ENCODE measurements at regions not wholly inside any gene's neighbourhood (a gene's known extent, or its start where the extent isn't known, plus 50 kb on each side); places are given as distances from the start of the nearest gene placed in this dataset.

- no peak overlapping the region for H3K9ac ChIP-seq (ENCODE audit: control insufficient read depth, insufficient read depth, low read length)
- H3K4me1 ChIP-seq (ENCODE audit: control insufficient read depth, insufficient read depth, low read length): peaks cover 7% of the 10 kb centered on the region
- no TSS peak for BruUV-seq (replicated peaks)
- no peaks in the 10 kb centered on the region; the same call in 2 of the 3 replicates for H3K9me3 ChIP-seq (replicated peaks; ENCODE audit: control insufficient read depth, insufficient read depth, low read length)
- POLR2A ChIA-PET: no interaction called here
- in situ Hi-C loops (cut with MboI) (no loop called here), intact Hi-C loops (cut with micrococcal nuclease; ENCODE audit: unreplicated experiment) (no loop called here)
- no peaks in the 10 kb centered on the region for H4K20me1 ChIP-seq (ENCODE audit: control insufficient read depth, insufficient read depth)
- SMC1A ChIA-PET (ENCODE audit: uncharacterized antibody, unreplicated experiment): interaction anchor here (0.9 to 2.5 kb wide), 9 partner anchors 11 to 81 kb away, joined by 3 to 30 read pairs (median 3); no protein-coding TSS in a partner anchor
- TF ChIP-seq CREB1 (IDR thresholded peaks at IDR 0.05; ENCODE audit: low read depth): peak; percentile 59; the same call in 1 of the 2 replicates
- TF ChIP-seq STAT3 (IDR thresholded peaks at IDR 0.05; ENCODE audit: low read depth, low read length): no peak
- no peak for TF ChIP-seq MEF2A (IDR thresholded peaks at IDR 0.05; ENCODE audit: insufficient read depth, low read depth, low read length)
- no peak for TF ChIP-seq RAD51 (IDR thresholded peaks at IDR 0.05)
- TF ChIP-seq NRF1 (conservative IDR thresholded peaks at IDR 0.05; ENCODE audit: low read depth, low read length): no peak
- no peak for TF ChIP-seq POLR2AphosphoS5 (IDR thresholded peaks at IDR 0.05; ENCODE audit: low read length)
- 0 out of 2 replicates have a peak, but pooled peaks have one; percentile 38 for TF ChIP-seq CREM (IDR thresholded peaks at IDR 0.05; ENCODE audit: low read depth)
- DNase-seq (ENCODE audit: low read depth, low spot score) (no peak), FAIRE-seq (no peak), ATAC-seq (0 out of 3 replicates have a peak, but pooled peaks have one; percentile 7)
- no peak overlapping the region for H2AFZ ChIP-seq (ENCODE audit: control insufficient read depth, low read depth, low read length)
- WGBS (ENCODE audit: insufficient coverage, insufficient replicate concordance, low lambda C conversion rate, missing lambda C conversion rate): 35% methylated on average over 5 of the region's 5 CpGs
- H3K36me3 ChIP-seq (ENCODE audit: control insufficient read depth in 2 of 2, insufficient read depth in 2 of 2, low read length in 1 of 2): no peaks in the 10 kb centered on the region; a peak in 1 of 4 replicates
- no peak overlapping the region for H3K4me3 ChIP-seq
- RAD21 ChIA-PET (ENCODE audit: unreplicated experiment): interaction anchor here (0.9 to 2.0 kb wide), 3 partner anchors 33 to 113 kb away, joined by 3 to 8 read pairs (median 3); no protein-coding TSS in a partner anchor
- H3K4me2 ChIP-seq (ENCODE audit: control insufficient read depth, insufficient read depth): no peak overlapping the region
- no peak overlapping the region for H3K27ac ChIP-seq (ENCODE audit: control insufficient read depth, insufficient read depth)
- CTCF ChIA-PET: interaction anchor here (0.8 to 2.3 kb wide), 5 partner anchors 12 to 82 kb away, joined by 3 to 17 read pairs (median 4); no protein-coding TSS in a partner anchor
- no peaks in the 10 kb centered on the region for H3K27me3 ChIP-seq (replicated peaks in 1 of 2; ENCODE audit: control insufficient read depth in 2 of 2, insufficient read depth in 2 of 2, low read length in 1 of 2)
- no peaks in the 10 kb centered on the region for H3K79me2 ChIP-seq (ENCODE audit: control insufficient read depth, insufficient read depth, low read length)
Observed at GRCh38 chrX:10078266-10078665, 78.5 kb upstream of the CLCN4 start.

- ATAC-seq (no peak), FAIRE-seq (no peak), DNase-seq (ENCODE audit: low read depth, low spot score) (no peak)
- Histone ChIP-seq H3K27me3 (replicated peaks in 1 of 2; ENCODE audit: control insufficient read depth in 2 of 2, insufficient read depth in 2 of 2, low read length in 1 of 2) (no peaks in the 10 kb centered on the region), H2AFZ (ENCODE audit: control insufficient read depth, low read depth, low read length) (no peak overlapping the region), H3K4me1 (ENCODE audit: control insufficient read depth, insufficient read depth, low read length) (peaks cover 13% of the 10 kb centered on the region), H3K4me3 (no peak overlapping the region), H3K9me3 (replicated peaks; ENCODE audit: control insufficient read depth, insufficient read depth, low read length) (no peaks in the 10 kb centered on the region; the same call in 2 of the 3 replicates), H4K20me1 (ENCODE audit: control insufficient read depth, insufficient read depth) (no peaks in the 10 kb centered on the region), H3K9ac (ENCODE audit: control insufficient read depth, insufficient read depth, low read length) (no peak overlapping the region), H3K36me3 (ENCODE audit: control insufficient read depth in 2 of 2, insufficient read depth in 2 of 2, low read length in 1 of 2) (no peaks in the 10 kb centered on the region; a peak in 1 of 4 replicates), H3K79me2 (ENCODE audit: control insufficient read depth, insufficient read depth, low read length) (no peaks in the 10 kb centered on the region), H3K4me2 (ENCODE audit: control insufficient read depth, insufficient read depth) (no peak overlapping the region), H3K27ac (ENCODE audit: control insufficient read depth, insufficient read depth) (no peak overlapping the region)
- intact Hi-C loops (cut with micrococcal nuclease; ENCODE audit: unreplicated experiment): no loop called here
- ChIA-PET RAD21 (ENCODE audit: unreplicated experiment) (interaction anchor here (0.7 to 1.2 kb wide), 5 partner anchors 29 to 82 kb away, joined by 3 read pairs; no protein-coding TSS in a partner anchor), CTCF (interaction anchor here (1.1 to 7.7 kb wide), 5 partner anchors 10 to 82 kb away, joined by 3 to 56 read pairs (median 5); no protein-coding TSS in a partner anchor), SMC1A (ENCODE audit: uncharacterized antibody, unreplicated experiment) (interaction anchor here (0.9 to 8.2 kb wide), 8 partner anchors 12 to 81 kb away, joined by 3 to 206 read pairs (median 4); no protein-coding TSS in a partner anchor), POLR2A (no interaction called here)
- in situ Hi-C loops (cut with MboI): no loop called here
- no TSS peak for BruUV-seq (replicated peaks)
- WGBS (ENCODE audit: insufficient coverage, insufficient replicate concordance, low lambda C conversion rate, missing lambda C conversion rate): 54% methylated on average over 7 of the region's 7 CpGs
- TF ChIP-seq RELA (IDR thresholded peaks at IDR 0.05; ENCODE audit: borderline replicate concordance, partially characterized antibody) (no peak), SREBF2 (IDR thresholded peaks at IDR 0.05; ENCODE audit: low read length) (no peak), ESRRA (IDR thresholded peaks at IDR 0.05; ENCODE audit: low read length) (no peak), CUX1 (IDR thresholded peaks at IDR 0.05; ENCODE audit: insufficient replicate concordance, low read depth, low read length) (no peak)
Observed at GRCh38 chrX:10079231-10079630, 77.5 kb upstream of the CLCN4 start.

Measured in GM12878 (cell line).